ENCODE measurements at regions not wholly inside any gene's neighbourhood (a gene's known extent, or its start where the extent isn't known, plus 50 kb on each side); places are given as distances from the start of the nearest gene placed in this dataset.
"Not testable (repeated sequence)": the region's sequence is repeated elsewhere in the genome, so short reads cannot be mapped to it uniquely, and the experiment has no call there.

- DNase-seq, result no peak
Measured at GRCh38 chr4:138113819-138114400, 128.2 kb downstream of the SLC7A11 start.

- DNase-seq, result not testable (repeated sequence)
Measured at GRCh38 chr4:138112890-138113289, 129.3 kb downstream of the SLC7A11 start.

- DNase-seq, result no peak
Measured at GRCh38 chr4:138112389-138112788, 129.8 kb downstream of the SLC7A11 start.

- DNase-seq, result no peak
Measured at GRCh38 chr4:138111462-138112000, 130.6 kb downstream of the SLC7A11 start.

- DNase-seq, result no peak
Measured at GRCh38 chr4:138110815-138111214, 131.3 kb downstream of the SLC7A11 start.

- no peak for DNase-seq
Measured at GRCh38 chr4:138107023-138107422, 135.1 kb downstream of the SLC7A11 start.

GRCh38 chr4:138105331-138105730, 136.8 kb downstream of the SLC7A11 start:
- DNase-seq, result no peak

- no peak for DNase-seq
Measured at GRCh38 chr4:138104284-138104680, 137.9 kb downstream of the SLC7A11 start.

- no peak for DNase-seq
Measured at GRCh38 chr4:138103597-138104283, 138.4 kb downstream of the SLC7A11 start.

- no peak for DNase-seq
Measured at GRCh38 chr4:138099385-138099784, 142.8 kb downstream of the SLC7A11 start.

- no peak for DNase-seq
Measured at GRCh38 chr4:138097912-138098600, 144.1 kb downstream of the SLC7A11 start.

GRCh38 chr4:138096384-138097062, 145.6 kb downstream of the SLC7A11 start:
- DNase-seq, result no peak

GRCh38 chr4:138095378-138095777, 146.8 kb downstream of the SLC7A11 start:
- no peak for DNase-seq

- no peak for DNase-seq
Measured at GRCh38 chr4:138092060-138092459, 150.1 kb downstream of the SLC7A11 start.

- DNase-seq, result no peak
Measured at GRCh38 chr4:138090918-138091676, 151.1 kb downstream of the SLC7A11 start.

GRCh38 chr4:138090150-138090917, 151.8 kb downstream of the SLC7A11 start:
- peak; percentile 13 for DNase-seq

- no peak for DNase-seq
Measured at GRCh38 chr4:138088449-138089208, 153.5 kb downstream of the SLC7A11 start.

- DNase-seq, result no peak
Measured at GRCh38 chr4:138087066-138087719, 155.0 kb downstream of the SLC7A11 start.

- DNase-seq, result no peak
Measured at GRCh38 chr4:138086611-138087041, 155.5 kb downstream of the SLC7A11 start.

- DNase-seq, result no peak
Measured at GRCh38 chr4:138085736-138086305, 156.3 kb downstream of the SLC7A11 start.

Data from CD4-positive, alpha-beta T cell treated with Interleukin-17A for 4 hours (primary cell).